ENCODE measurements at regions not wholly inside any gene's neighbourhood (a gene's known extent, or its start where the extent isn't known, plus 50 kb on each side); places are given as distances from the start of the nearest gene placed in this dataset.
A peak's percentile ranks its signal among the peaks of the same experiment; 100 is the strongest.

GRCh38 chr11:28471537-28471936 lies 363.3 kb downstream of the METTL15 start:
- Mint-ChIP-seq H3K9me3 (peaks cover 0 to 4% (median 0%) of the 10 kb centered on the region in 7 donors), H3K27ac (no peak overlapping the region), H3K4me1 (no peaks in the 10 kb centered on the region), H3K4me3 (no peak overlapping the region), H3K36me3 (no peaks in the 10 kb centered on the region), H3K27me3 (no peaks in the 10 kb centered on the region)
- no peaks in the 10 kb centered on the region for H3K36me3 ChIP-seq (ENCODE audit: control insufficient read depth, insufficient read depth, low read length)
- no peaks in the 10 kb centered on the region for H3K4me1 ChIP-seq (ENCODE audit: control insufficient read depth, insufficient read depth, low read length, poor library complexity, severe bottlenecking)
- DNase-seq (no peak), ATAC-seq (ENCODE audit: low read depth in 2 of 2) (no peak)
- no peak overlapping the region for H3K27ac ChIP-seq (ENCODE audit: insufficient read depth, low read length, poor library complexity, severe bottlenecking)
- no peaks in the 10 kb centered on the region for H3K27me3 ChIP-seq (ENCODE audit: control insufficient read depth, insufficient read depth, low read length)
- H3K4me3 ChIP-seq (ENCODE audit: low read depth, low read length) = no peak overlapping the region
- H3K9me3 ChIP-seq (ENCODE audit: control insufficient read depth in 2 of 2, low read length in 2 of 2) = no peaks in the 10 kb centered on the region

- Histone ChIP-seq H3K27ac (ENCODE audit: insufficient read depth, low read length, poor library complexity, severe bottlenecking) (no peak overlapping the region), H3K4me1 (ENCODE audit: control insufficient read depth, insufficient read depth, low read length, poor library complexity, severe bottlenecking) (no peaks in the 10 kb centered on the region), H3K27me3 (ENCODE audit: control insufficient read depth, insufficient read depth, low read length) (no peaks in the 10 kb centered on the region), H3K36me3 (ENCODE audit: control insufficient read depth, insufficient read depth, low read length) (no peaks in the 10 kb centered on the region), H3K4me3 (ENCODE audit: low read depth, low read length) (no peak overlapping the region), H3K9me3 (ENCODE audit: control insufficient read depth in 2 of 2, low read length in 2 of 2) (no peaks in the 10 kb centered on the region)
- Mint-ChIP-seq H3K9me3 (peaks cover 0 to 10% (median 3%) of the 10 kb centered on the region in 7 donors), H3K27me3 (no peaks in the 10 kb centered on the region), H3K36me3 (no peaks in the 10 kb centered on the region), H3K27ac (no peak overlapping the region), H3K4me1 (no peaks in the 10 kb centered on the region), H3K4me3 (no peak overlapping the region)
- ATAC-seq (ENCODE audit: low read depth in 2 of 2) = no peak
- no peak for DNase-seq
These were observed 362.0 kb downstream of the METTL15 start for GRCh38 chr11:28470180-28470579.

GRCh38 chr11:28466506-28466905 lies 358.3 kb downstream of the METTL15 start:
- H3K4me3 Mint-ChIP-seq = no peak overlapping the region
- peaks cover 0 to 10% (median 3%) of the 10 kb centered on the region in 7 donors for H3K9me3 Mint-ChIP-seq
- H3K27me3 Mint-ChIP-seq = no peaks in the 10 kb centered on the region
- Histone ChIP-seq H3K4me1 (ENCODE audit: control insufficient read depth, insufficient read depth, low read length, poor library complexity, severe bottlenecking) (no peaks in the 10 kb centered on the region), H3K27me3 (ENCODE audit: control insufficient read depth, insufficient read depth, low read length) (no peaks in the 10 kb centered on the region), H3K9me3 (ENCODE audit: control insufficient read depth in 2 of 2, low read length in 2 of 2) (no peaks in the 10 kb centered on the region), H3K4me3 (ENCODE audit: low read depth, low read length) (no peak overlapping the region), H3K36me3 (ENCODE audit: control insufficient read depth, insufficient read depth, low read length) (no peaks in the 10 kb centered on the region), H3K27ac (ENCODE audit: insufficient read depth, low read length, poor library complexity, severe bottlenecking) (no peak overlapping the region)
- no peaks in the 10 kb centered on the region for H3K36me3 Mint-ChIP-seq
- DNase-seq = no peak
- no peaks in the 10 kb centered on the region for H3K4me1 Mint-ChIP-seq
- no peak for ATAC-seq (ENCODE audit: low read depth in 2 of 2)
- no peak overlapping the region for H3K27ac Mint-ChIP-seq

DNA sequence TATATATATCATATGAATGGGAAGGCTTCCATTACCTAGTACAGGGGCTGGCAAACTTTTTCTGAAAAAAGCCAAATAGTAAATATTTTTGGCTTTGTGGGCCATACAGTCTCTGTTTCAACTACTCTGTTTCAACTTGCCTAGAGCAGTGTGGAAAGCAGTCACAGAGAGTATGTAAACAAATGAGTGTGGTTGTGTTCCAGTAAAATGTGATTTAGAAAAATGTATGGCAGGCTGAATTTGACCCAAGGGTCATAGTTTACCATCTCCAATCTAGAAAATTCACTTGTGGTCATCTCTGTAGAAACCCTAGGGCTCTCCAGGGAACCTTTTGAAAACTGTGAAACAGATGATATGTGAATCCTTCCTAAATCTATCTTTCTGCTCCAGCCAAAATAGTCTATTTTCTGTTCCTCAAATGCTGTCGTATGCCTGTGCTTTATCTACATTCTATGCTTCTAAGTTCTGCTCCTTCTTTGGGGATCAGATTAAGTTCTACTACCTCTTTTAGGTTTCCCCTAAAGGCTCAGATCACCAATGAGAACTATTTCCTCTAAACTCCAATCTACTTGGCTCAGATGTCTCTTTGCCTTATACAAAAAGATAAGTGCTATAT lies 356.2 kb downstream of the METTL15 start:
- Mint-ChIP-seq H3K27ac (no peak overlapping the region), H3K4me3 (no peak overlapping the region), H3K36me3 (no peaks in the 10 kb centered on the region), H3K9me3 (peaks cover 0 to 10% (median 3%) of the 10 kb centered on the region in 7 donors), H3K4me1 (no peaks in the 10 kb centered on the region), H3K27me3 (no peaks in the 10 kb centered on the region)
- Histone ChIP-seq H3K4me1 (ENCODE audit: control insufficient read depth, insufficient read depth, low read length, poor library complexity, severe bottlenecking) (no peaks in the 10 kb centered on the region), H3K27ac (ENCODE audit: insufficient read depth, low read length, poor library complexity, severe bottlenecking) (no peak overlapping the region), H3K4me3 (ENCODE audit: low read depth, low read length) (no peak overlapping the region), H3K27me3 (ENCODE audit: control insufficient read depth, insufficient read depth, low read length) (no peaks in the 10 kb centered on the region), H3K9me3 (ENCODE audit: control insufficient read depth in 2 of 2, low read length in 2 of 2) (no peaks in the 10 kb centered on the region), H3K36me3 (ENCODE audit: control insufficient read depth, insufficient read depth, low read length) (no peaks in the 10 kb centered on the region)
- ATAC-seq (ENCODE audit: low read depth in 2 of 2) (no peak), DNase-seq (no peak)

GRCh38 chr11:28463826-28464225 lies 355.6 kb downstream of the METTL15 start:
- no peak for DNase-seq
- Mint-ChIP-seq H3K9me3 (peaks cover 0 to 10% (median 3%) of the 10 kb centered on the region in 7 donors), H3K4me3 (no peak overlapping the region), H3K4me1 (no peaks in the 10 kb centered on the region), H3K36me3 (no peaks in the 10 kb centered on the region), H3K27me3 (no peaks in the 10 kb centered on the region), H3K27ac (no peak overlapping the region)
- Histone ChIP-seq H3K4me3 (ENCODE audit: low read depth, low read length) (no peak overlapping the region), H3K9me3 (ENCODE audit: control insufficient read depth in 2 of 2, low read length in 2 of 2) (no peaks in the 10 kb centered on the region), H3K27me3 (ENCODE audit: control insufficient read depth, insufficient read depth, low read length) (no peaks in the 10 kb centered on the region), H3K4me1 (ENCODE audit: control insufficient read depth, insufficient read depth, low read length, poor library complexity, severe bottlenecking) (no peaks in the 10 kb centered on the region), H3K36me3 (ENCODE audit: control insufficient read depth, insufficient read depth, low read length) (no peaks in the 10 kb centered on the region), H3K27ac (ENCODE audit: insufficient read depth, low read length, poor library complexity, severe bottlenecking) (no peak overlapping the region)
- no peak for ATAC-seq (ENCODE audit: low read depth in 2 of 2)

GRCh38 chr11:28461846-28462245 lies 353.7 kb downstream of the METTL15 start:
- ATAC-seq (ENCODE audit: low read depth in 2 of 2) = no peak

DNA sequence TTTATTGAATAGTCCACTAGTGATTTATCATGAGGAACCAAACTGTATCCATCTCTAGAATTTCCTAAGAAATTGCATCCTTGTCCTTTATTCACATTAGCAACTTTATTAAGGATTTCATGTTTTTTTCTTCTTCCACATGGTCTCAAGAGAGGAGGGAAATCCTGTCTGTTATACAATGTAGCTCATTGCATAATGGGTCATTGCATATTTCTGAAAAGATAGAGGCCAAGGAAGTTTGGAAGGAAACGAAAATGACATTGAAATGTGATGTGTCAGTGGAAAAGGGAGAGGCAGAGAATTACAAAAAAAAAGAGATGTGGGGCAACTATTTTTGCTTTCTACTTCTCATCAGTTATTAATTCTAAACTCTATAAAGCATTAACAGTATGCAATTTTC lies 353.1 kb downstream of the METTL15 start:
- Mint-ChIP-seq H3K4me3 (peak overlapping the region in 1 of 4 donors; percentile 32), H3K36me3 (no peaks in the 10 kb centered on the region), H3K27ac (no peak overlapping the region), H3K4me1 (no peaks in the 10 kb centered on the region), H3K27me3 (no peaks in the 10 kb centered on the region), H3K9me3 (peaks cover 0 to 11% (median 3%) of the 10 kb centered on the region in 7 donors)
- no peaks in the 10 kb centered on the region for H3K4me1 ChIP-seq (ENCODE audit: control insufficient read depth, insufficient read depth, low read length, poor library complexity, severe bottlenecking)
- no peak for ATAC-seq (ENCODE audit: low read depth in 2 of 2)
- H3K27ac ChIP-seq (ENCODE audit: insufficient read depth, low read length, poor library complexity, severe bottlenecking) = no peak overlapping the region
- DNase-seq = no peak
- no peaks in the 10 kb centered on the region for H3K27me3 ChIP-seq (ENCODE audit: control insufficient read depth, insufficient read depth, low read length)
- no peaks in the 10 kb centered on the region for H3K36me3 ChIP-seq (ENCODE audit: control insufficient read depth, insufficient read depth, low read length)
- H3K9me3 ChIP-seq (ENCODE audit: control insufficient read depth in 2 of 2, low read length in 2 of 2) = no peaks in the 10 kb centered on the region
- no peak overlapping the region for H3K4me3 ChIP-seq (ENCODE audit: low read depth, low read length)

More at GRCh38 chr11:28461846-28462245, 353.7 kb downstream of the METTL15 start:
- Mint-ChIP-seq H3K4me1 (no peaks in the 10 kb centered on the region), H3K27ac (no peak overlapping the region), H3K9me3 (peaks cover 0 to 11% (median 3%) of the 10 kb centered on the region in 7 donors), H3K27me3 (no peaks in the 10 kb centered on the region), H3K4me3 (no peak overlapping the region), H3K36me3 (no peaks in the 10 kb centered on the region)
- Histone ChIP-seq H3K4me1 (ENCODE audit: control insufficient read depth, insufficient read depth, low read length, poor library complexity, severe bottlenecking) (no peaks in the 10 kb centered on the region), H3K36me3 (ENCODE audit: control insufficient read depth, insufficient read depth, low read length) (no peaks in the 10 kb centered on the region), H3K27me3 (ENCODE audit: control insufficient read depth, insufficient read depth, low read length) (no peaks in the 10 kb centered on the region), H3K27ac (ENCODE audit: insufficient read depth, low read length, poor library complexity, severe bottlenecking) (no peak overlapping the region), H3K9me3 (ENCODE audit: control insufficient read depth in 2 of 2, low read length in 2 of 2) (no peaks in the 10 kb centered on the region), H3K4me3 (ENCODE audit: low read depth, low read length) (no peak overlapping the region)
- no peak for DNase-seq

DNA sequence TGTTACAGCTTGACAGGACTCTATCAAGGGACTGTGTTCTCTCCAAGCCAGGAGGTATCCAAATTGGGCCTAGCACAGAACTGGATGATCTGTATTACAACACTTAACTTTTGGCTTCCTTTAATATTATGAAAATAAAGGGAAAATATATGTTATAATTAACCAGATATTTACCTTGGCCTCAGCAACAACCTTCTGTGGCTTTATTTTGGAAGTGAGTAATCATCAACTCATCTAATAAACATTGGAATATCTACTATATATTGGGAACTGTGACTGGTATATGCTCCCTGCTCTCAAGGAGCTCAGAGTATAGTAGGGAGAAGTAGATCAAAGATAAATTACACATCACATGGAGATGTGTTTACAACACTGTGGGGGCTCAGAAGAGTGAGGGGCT lies 352.2 kb downstream of the METTL15 start:
- H3K27ac Mint-ChIP-seq = no peak overlapping the region
- ATAC-seq (ENCODE audit: low read depth in 2 of 2) = no peak

More for the DNA sequence above, 352.2 kb downstream of the METTL15 start:
- Histone ChIP-seq H3K9me3 (ENCODE audit: control insufficient read depth in 2 of 2, low read length in 2 of 2) (no peaks in the 10 kb centered on the region), H3K27ac (ENCODE audit: insufficient read depth, low read length, poor library complexity, severe bottlenecking) (no peak overlapping the region), H3K36me3 (ENCODE audit: control insufficient read depth, insufficient read depth, low read length) (no peaks in the 10 kb centered on the region), H3K4me1 (ENCODE audit: control insufficient read depth, insufficient read depth, low read length, poor library complexity, severe bottlenecking) (no peaks in the 10 kb centered on the region), H3K27me3 (ENCODE audit: control insufficient read depth, insufficient read depth, low read length) (no peaks in the 10 kb centered on the region), H3K4me3 (ENCODE audit: low read depth, low read length) (no peak overlapping the region)
- Mint-ChIP-seq H3K36me3 (no peaks in the 10 kb centered on the region), H3K4me3 (no peak overlapping the region), H3K9me3 (peaks cover 0 to 9% (median 3%) of the 10 kb centered on the region in 7 donors), H3K4me1 (no peaks in the 10 kb centered on the region), H3K27me3 (no peaks in the 10 kb centered on the region)
- DNase-seq = no peak
